Nephron progenitor cell (in vitro differentiated cells): ENCODE measurements at regions not wholly inside any gene's neighbourhood (a gene's known extent, or its start where the extent isn't known, plus 50 kb on each side); places are given as distances from the start of the nearest gene placed in this dataset.

Experiments
- DNase-seq: peaks from one replicate; pipeline ENCODE4 v3.0.0; 2021
- H3K27ac Mint-ChIP-seq: 2 replicates; pipeline ENCODE4 v1.8.0; 2021; ENCODE audit warnings: mild to moderate bottlenecking, moderate library complexity, mixed read lengths
- H3K27me3 Mint-ChIP-seq: 2 replicates; pipeline ENCODE4 v1.8.0; 2021; ENCODE audit warnings: mild to moderate bottlenecking, low read depth, mixed read lengths; ENCODE audit not compliant: poor library complexity
- H3K36me3 Mint-ChIP-seq: 2 replicates; pipeline ENCODE4 v1.8.0; 2021; ENCODE audit warnings: low read depth, mixed read lengths
- H3K4me1 Mint-ChIP-seq: 2 replicates; pipeline ENCODE4 v1.8.0; 2021; ENCODE audit warnings: mixed read lengths
- H3K4me3 Mint-ChIP-seq: 2 replicates; pipeline ENCODE4 v1.8.0; 2021; ENCODE audit warnings: mild to moderate bottlenecking, moderate library complexity, mixed read lengths
- H3K9me3 Mint-ChIP-seq: 2 replicates; pipeline ENCODE4 v1.8.0; 2021; ENCODE audit warnings: mild to moderate bottlenecking, moderate library complexity, mixed read lengths
- TF ChIP-seq, protein P1 (sequence below): fragments of 200-600 bp; sonication (generic); IDR thresholded peaks from 2 replicates; pipeline ENCODE4 v1.5.0; 2021; ENCODE audit warnings: antibody characterized with exemption

GRCh38 chr6:170034294-170034693 is 256.6 kb downstream of the DLL1 start:
- TF ChIP-seq, protein P1, sequence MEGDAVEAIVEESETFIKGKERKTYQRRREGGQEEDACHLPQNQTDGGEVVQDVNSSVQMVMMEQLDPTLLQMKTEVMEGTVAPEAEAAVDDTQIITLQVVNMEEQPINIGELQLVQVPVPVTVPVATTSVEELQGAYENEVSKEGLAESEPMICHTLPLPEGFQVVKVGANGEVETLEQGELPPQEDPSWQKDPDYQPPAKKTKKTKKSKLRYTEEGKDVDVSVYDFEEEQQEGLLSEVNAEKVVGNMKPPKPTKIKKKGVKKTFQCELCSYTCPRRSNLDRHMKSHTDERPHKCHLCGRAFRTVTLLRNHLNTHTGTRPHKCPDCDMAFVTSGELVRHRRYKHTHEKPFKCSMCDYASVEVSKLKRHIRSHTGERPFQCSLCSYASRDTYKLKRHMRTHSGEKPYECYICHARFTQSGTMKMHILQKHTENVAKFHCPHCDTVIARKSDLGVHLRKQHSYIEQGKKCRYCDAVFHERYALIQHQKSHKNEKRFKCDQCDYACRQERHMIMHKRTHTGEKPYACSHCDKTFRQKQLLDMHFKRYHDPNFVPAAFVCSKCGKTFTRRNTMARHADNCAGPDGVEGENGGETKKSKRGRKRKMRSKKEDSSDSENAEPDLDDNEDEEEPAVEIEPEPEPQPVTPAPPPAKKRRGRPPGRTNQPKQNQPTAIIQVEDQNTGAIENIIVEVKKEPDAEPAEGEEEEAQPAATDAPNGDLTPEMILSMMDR, result no peak
- Mint-ChIP-seq H3K4me1 (peaks cover 36% of the 10 kb centered on the region), H3K27me3 (peaks cover 13% of the 10 kb centered on the region), H3K36me3 (peaks cover 9% of the 10 kb centered on the region), H3K4me3 (no peak overlapping the region), H3K9me3 (peaks cover 31% of the 10 kb centered on the region), H3K27ac (no peak overlapping the region)
- no peak for DNase-seq

DNA sequence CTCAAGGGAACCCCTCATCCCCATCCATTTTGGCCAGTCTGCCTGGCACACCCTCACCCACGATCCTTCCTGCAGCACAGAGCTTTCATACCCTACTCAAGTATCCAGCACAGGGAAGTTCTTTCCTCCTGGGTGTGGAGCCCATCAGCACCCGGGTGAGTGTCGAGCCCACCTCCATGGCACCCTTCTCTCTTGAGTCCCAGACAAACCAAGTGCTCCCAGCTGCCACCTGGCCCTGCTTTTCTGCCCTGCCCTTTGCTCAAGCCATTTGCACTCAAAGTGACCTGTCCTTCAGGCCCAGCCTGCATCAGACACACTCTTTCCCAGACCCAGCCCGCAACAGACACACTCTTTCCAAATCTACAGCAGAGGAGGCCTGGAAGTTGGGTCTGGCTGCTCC is 257.2 kb downstream of the DLL1 start:
- Mint-ChIP-seq H3K36me3 (peaks cover 9% of the 10 kb centered on the region), H3K9me3 (peaks cover 31% of the 10 kb centered on the region), H3K27ac (no peak overlapping the region), H3K27me3 (peaks cover 13% of the 10 kb centered on the region), H3K4me3 (no peak overlapping the region), H3K4me1 (peaks cover 31% of the 10 kb centered on the region)
- DNase-seq, result no peak
- TF ChIP-seq, protein P1, result no peak

DNA sequence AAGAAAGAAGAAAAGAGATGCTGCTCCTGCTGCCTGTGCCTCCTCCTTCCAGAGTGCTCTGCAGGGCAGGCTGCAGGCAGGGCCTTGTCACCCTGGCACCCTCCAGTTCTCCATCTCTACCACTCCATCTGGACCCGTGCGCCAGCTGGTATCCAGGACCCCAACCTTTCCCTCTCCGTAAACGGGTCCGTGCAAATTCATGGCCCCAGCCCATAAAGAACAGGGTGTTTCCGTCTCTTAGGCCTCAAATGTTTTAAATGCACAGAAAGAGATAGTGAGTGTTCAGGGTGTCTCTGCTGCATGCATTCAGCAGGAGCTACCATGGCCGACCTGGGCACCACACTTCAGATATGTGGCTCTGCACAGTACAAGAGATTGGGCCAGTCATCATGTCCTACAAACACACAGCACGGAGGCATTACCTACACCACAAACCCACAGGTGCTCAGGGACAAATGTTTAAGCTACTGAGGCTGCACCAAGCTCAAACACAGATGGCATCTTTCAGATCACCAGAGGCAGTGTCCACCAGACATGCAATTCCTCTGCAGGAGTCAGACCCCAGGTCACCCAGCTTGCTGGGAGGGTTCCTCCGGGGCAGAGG is 258.1 kb downstream of the DLL1 start:
- DNase-seq, result no peak
- Mint-ChIP-seq H3K27me3 (peaks cover 15% of the 10 kb centered on the region), H3K4me3 (no peak overlapping the region), H3K36me3 (peaks cover 9% of the 10 kb centered on the region), H3K9me3 (peaks cover 31% of the 10 kb centered on the region), H3K27ac (no peak overlapping the region), H3K4me1 (peaks cover 31% of the 10 kb centered on the region)
- TF ChIP-seq, protein P1, result no peak

DNA sequence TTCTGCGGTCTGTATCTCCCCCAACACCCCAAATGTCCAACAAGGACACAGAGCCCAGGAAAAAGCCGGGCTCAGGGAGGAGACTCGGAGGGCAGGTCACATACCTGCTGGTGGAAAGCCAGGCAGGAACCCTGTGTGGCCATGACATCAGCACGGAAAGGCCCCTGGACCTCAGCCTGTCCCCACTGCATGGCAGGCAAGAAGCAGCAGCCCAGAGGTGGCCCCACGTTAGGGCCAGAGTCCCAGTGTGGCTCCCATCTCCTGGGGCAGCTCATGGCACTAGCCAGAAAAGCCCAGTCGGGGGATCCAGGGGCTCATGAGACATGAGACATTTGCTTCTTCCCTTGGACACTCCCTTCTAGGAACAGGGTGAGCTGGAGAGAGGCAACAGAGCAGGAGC is 258.7 kb downstream of the DLL1 start:
- Mint-ChIP-seq H3K27ac (no peak overlapping the region), H3K27me3 (peaks cover 16% of the 10 kb centered on the region), H3K9me3 (peaks cover 28% of the 10 kb centered on the region), H3K36me3 (peaks cover 9% of the 10 kb centered on the region), H3K4me1 (peaks cover 32% of the 10 kb centered on the region), H3K4me3 (no peak overlapping the region)
- TF ChIP-seq, protein P1, result no peak
- DNase-seq, result no peak

DNA sequence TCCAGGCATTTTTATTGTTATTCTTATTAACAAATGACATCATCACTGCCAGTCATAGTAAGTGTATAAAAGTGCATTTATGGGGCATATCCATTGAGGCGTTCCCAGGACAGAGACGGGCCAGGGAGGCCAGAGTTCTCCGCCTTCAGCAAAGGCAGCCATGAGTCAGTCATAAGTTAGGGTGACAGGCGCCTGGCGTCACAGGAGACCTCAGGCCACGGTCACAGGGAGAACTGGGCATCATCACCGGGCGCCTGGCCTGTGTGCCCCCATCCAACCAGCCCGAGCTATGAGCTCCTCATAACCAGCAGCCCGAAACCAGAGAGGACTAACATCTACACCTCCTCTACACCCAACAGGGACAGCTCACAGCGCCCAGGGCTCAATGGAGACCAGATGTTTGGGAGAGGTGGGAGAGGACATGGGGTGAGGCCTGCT is 259.2 kb downstream of the DLL1 start:
- TF ChIP-seq, protein P1, result no peak
- Mint-ChIP-seq H3K4me1 (peaks cover 30% of the 10 kb centered on the region), H3K27me3 (peaks cover 13% of the 10 kb centered on the region), H3K9me3 (peaks cover 25% of the 10 kb centered on the region), H3K4me3 (no peak overlapping the region), H3K36me3 (peaks cover 9% of the 10 kb centered on the region), H3K27ac (no peak overlapping the region)
- DNase-seq, result no peak

GRCh38 chr6:170030821-170031471 is 259.9 kb downstream of the DLL1 start:
- peaks cover 25% of the 10 kb centered on the region for H3K4me1 Mint-ChIP-seq
- H3K27me3 Mint-ChIP-seq, result peaks cover 13% of the 10 kb centered on the region
- TF ChIP-seq, protein P1, result no peak
- no peak overlapping the region for H3K4me3 Mint-ChIP-seq
- DNase-seq, result no peak
- no peak overlapping the region for H3K27ac Mint-ChIP-seq
- H3K9me3 Mint-ChIP-seq, result peaks cover 19% of the 10 kb centered on the region
- peaks cover 9% of the 10 kb centered on the region for H3K36me3 Mint-ChIP-seq
